Neural cell (in vitro differentiated cells): ENCODE measurements at regions not wholly inside any gene's neighbourhood (a gene's known extent, or its start where the extent isn't known, plus 50 kb on each side); places are given as distances from the start of the nearest gene placed in this dataset.

ENCODE experiments used
- H2AFZ ChIP-seq: fragments of 200-600, 300-800 bp; sonication (generic), shearing (Covaris generic); 2 replicates; pipeline ENCODE4 v1.6.0; 2014; ENCODE audit warnings: low read depth, mild to moderate bottlenecking, antibody characterized with exemption, low read length, moderate library complexity
- H3F3A ChIP-seq: fragments of 200-600 bp; shearing (Covaris generic); 2 replicates; pipeline ENCODE4 v1.6.1; 2016; ENCODE audit warnings: mild to moderate bottlenecking, moderate library complexity, mixed read lengths, antibody characterized with exemption, low read length; ENCODE audit not compliant: insufficient read depth, poor library complexity, severe bottlenecking
- H3K27ac ChIP-seq: fragments of 200-600, 300-800 bp; sonication (generic), shearing (Covaris generic); 2 replicates; pipeline ENCODE4 v1.5.1; 2014; ENCODE audit warnings: mild to moderate bottlenecking, low read length, moderate library complexity
- H3K27me3 ChIP-seq: fragments of 300-800, 200-600 bp; sonication (generic), shearing (Covaris generic); 2 replicates; pipeline ENCODE4 v1.6.0; 2014; ENCODE audit warnings: mild to moderate bottlenecking, low read depth, low read length, moderate library complexity; ENCODE audit not compliant: insufficient read depth
- H3K36me3 ChIP-seq: fragments of 300-800, 200-600 bp; sonication (generic), shearing (Covaris generic); 2 replicates; pipeline ENCODE4 v1.5.1; 2014; ENCODE audit warnings: mild to moderate bottlenecking, antibody characterized with exemption, low read length, moderate library complexity; ENCODE audit not compliant: insufficient read depth
- H3K4me2 ChIP-seq: fragments of 300-800, 200-600 bp; sonication (generic), shearing (Covaris generic); 2 replicates; pipeline ENCODE4 v1.6.0; 2014; ENCODE audit warnings: mild to moderate bottlenecking, low read length
- H3K4me3 ChIP-seq: fragments of 300-800, 200-600 bp; sonication (generic), shearing (Covaris generic); 2 replicates; pipeline ENCODE4 v1.5.1; 2014; ENCODE audit warnings: mild to moderate bottlenecking, low read length, moderate library complexity
- H3K79me2 ChIP-seq: fragments of 200-600 bp; shearing (Covaris generic); replicated peaks from 2 replicates; pipeline ENCODE4 v1.6.0; 2014; ENCODE audit warnings: mild to moderate bottlenecking, low read length, moderate library complexity; ENCODE audit not compliant: insufficient read depth
- H3K9ac ChIP-seq: fragments of 300-800, 200-600 bp; sonication (generic), shearing (Covaris generic); 2 replicates; pipeline ENCODE4 v1.6.1; 2016; ENCODE audit warnings: mild to moderate bottlenecking, low read length, mixed read lengths
- H3K9me2 ChIP-seq: fragments of 200-600 bp; shearing (Covaris generic); 2 replicates; pipeline ENCODE4 v1.6.1; 2016; ENCODE audit warnings: mild to moderate bottlenecking, low read length, mixed read lengths; ENCODE audit not compliant: insufficient read depth
- H3K9me3 ChIP-seq: fragments of 200-600, 300-800 bp; sonication (generic), shearing (Covaris generic); 2 replicates; pipeline ENCODE4 v1.6.1; 2016; ENCODE audit warnings: mild to moderate bottlenecking, mixed run types, low read length, moderate library complexity, mixed read lengths
- H4K20me1 ChIP-seq: fragments of 200-600 bp; shearing (Covaris generic); 2 replicates; pipeline ENCODE4 v1.6.1; 2016; ENCODE audit warnings: mild to moderate bottlenecking, mixed run types; ENCODE audit not compliant: insufficient read depth
- CTCF ChIP-seq: fragments of 450-650 bp; IDR thresholded peaks from 2 replicates; pipeline ENCODE4 v1.5.1; 2014; ENCODE audit warnings: antibody characterized with exemption, mild to moderate bottlenecking, moderate library complexity; ENCODE audit not compliant: poor library complexity, severe bottlenecking
- EP300 ChIP-seq: fragments of 450-650 bp; conservative IDR thresholded peaks from 2 replicates; pipeline ENCODE4 v1.6.1; 2014; ENCODE audit warnings: antibody characterized with exemption, mild to moderate bottlenecking, moderate library complexity; ENCODE audit not compliant: poor library complexity, severe bottlenecking
- EZH2 ChIP-seq: fragments of 200-600, 300-800 bp; shearing (Covaris generic), sonication (generic); IDR thresholded peaks from 2 replicates; pipeline ENCODE4 v1.6.1; 2014; ENCODE audit warnings: antibody characterized with exemption, low read length, borderline replicate concordance, mild to moderate bottlenecking; ENCODE audit not compliant: insufficient read depth, poor library complexity, severe bottlenecking
- MXI1 ChIP-seq: fragments of 450-650 bp; conservative IDR thresholded peaks from 2 replicates; pipeline ENCODE4 v1.6.1; 2014; ENCODE audit warnings: antibody characterized with exemption, mild to moderate bottlenecking; ENCODE audit not compliant: poor library complexity, severe bottlenecking
- POLR2AphosphoS5 ChIP-seq: IDR thresholded peaks from 2 replicates; pipeline ENCODE4 v1.6.1; 2012
- RAD21 ChIP-seq: fragments of 450-650 bp; conservative IDR thresholded peaks from 2 replicates; pipeline ENCODE4 v1.6.1; 2014; ENCODE audit warnings: antibody characterized with exemption, mild to moderate bottlenecking, moderate library complexity
- REST ChIP-seq: IDR thresholded peaks from 2 replicates; pipeline ENCODE4 v1.6.1; 2012; ENCODE audit warnings: borderline replicate concordance
- SMC3 ChIP-seq: fragments of 450-650 bp; conservative IDR thresholded peaks from 2 replicates; pipeline ENCODE4 v1.6.1; 2014; ENCODE audit warnings: antibody characterized with exemption, mild to moderate bottlenecking, moderate library complexity; ENCODE audit not compliant: poor library complexity
- TAF1 ChIP-seq: IDR thresholded peaks from 2 replicates; pipeline ENCODE4 v1.6.1; 2012; ENCODE audit warnings: low read depth

- H4K20me1 ChIP-seq, result no peaks in the 10 kb centered on the region
- H3K36me3 ChIP-seq, result no peaks in the 10 kb centered on the region
- no peaks in the 10 kb centered on the region for H3K79me2 ChIP-seq
- TF ChIP-seq EP300 (no peak), RAD21 (no peak), POLR2AphosphoS5 (no peak), MXI1 (no peak), REST (no peak), CTCF (no peak), SMC3 (no peak)
- no peak overlapping the region for H3K27ac ChIP-seq
- H3F3A ChIP-seq, result no peaks in the 10 kb centered on the region
- no peak overlapping the region for H3K4me2 ChIP-seq
- H3K9me2 ChIP-seq, result no peaks in the 10 kb centered on the region
- no peaks in the 10 kb centered on the region for H3K9me3 ChIP-seq
- no peaks in the 10 kb centered on the region for H3K27me3 ChIP-seq
- no peak overlapping the region for H2AFZ ChIP-seq
- no peak overlapping the region for H3K9ac ChIP-seq
- H3K4me3 ChIP-seq, result no peak overlapping the region
Observed at GRCh38 chr10:31209478-31209877, 109.5 kb upstream of the ZEB1 start.

- H3F3A ChIP-seq, result no peaks in the 10 kb centered on the region
- no peak for TF ChIP-seq REST
- TF ChIP-seq POLR2AphosphoS5, result no peak
- no peak for TF ChIP-seq SMC3
- TF ChIP-seq TAF1, result no peak
- no peak for TF ChIP-seq EP300
- no peak for TF ChIP-seq EZH2
- no peak for TF ChIP-seq MXI1
- no peaks in the 10 kb centered on the region for H3K27me3 ChIP-seq
- no peak overlapping the region for H3K27ac ChIP-seq
- H3K4me2 ChIP-seq, result no peak overlapping the region
- no peaks in the 10 kb centered on the region for H4K20me1 ChIP-seq
- no peaks in the 10 kb centered on the region for H3K9me2 ChIP-seq
- H3K4me3 ChIP-seq, result no peak overlapping the region
- no peak overlapping the region for H3K9ac ChIP-seq
- H3K9me3 ChIP-seq, result no peaks in the 10 kb centered on the region
- H3K79me2 ChIP-seq, result no peaks in the 10 kb centered on the region
- no peaks in the 10 kb centered on the region for H3K36me3 ChIP-seq
- no peak overlapping the region for H2AFZ ChIP-seq
Observed at GRCh38 chr10:31210190-31210589, 108.8 kb upstream of the ZEB1 start.
